Thyroid gland (tissue), 4 donors: ENCODE measurements at regions not wholly inside any gene's neighbourhood (a gene's known extent, or its start where the extent isn't known, plus 50 kb on each side); places are given as distances from the start of the nearest gene placed in this dataset.
"Not testable (repeated sequence)": the region's sequence is repeated elsewhere in the genome, so short reads cannot be mapped to it uniquely, and the experiment has no call there.

Experiments used
- DNase-seq, 2 donors: peaks; one replicate each; pipeline ENCODE4 v3.0.0-alpha.2; 2019
- H3K27ac ChIP-seq, 3 donors: fragments of 200-600 bp; sonication (generic); 1 replicate in 2 of 3; 2 replicates in 1 of 3; pipeline ENCODE4 v1.5.1; 2016 to 2019; ENCODE audit warnings: mild to moderate bottlenecking in 1 of 3, moderate library complexity in 1 of 3
- H3K27me3 ChIP-seq: fragments of 200-600 bp; sonication (generic); one replicate; pipeline ENCODE4 v1.5.1; 2019
- H3K36me3 ChIP-seq, 2 donors: fragments of 200-600 bp; sonication (generic); one replicate each; pipeline ENCODE4 v1.5.1; 2016 to 2019
- H3K4me1 ChIP-seq, 2 donors: fragments of 200-600 bp; sonication (generic); one replicate each; pipeline ENCODE4 v1.5.1; 2017 to 2019
- H3K4me3 ChIP-seq, 3 donors: fragments of 200-600 bp; sonication (generic); replicated peaks in 1 of 3; 1 replicate in 2 of 3; 2 replicates in 1 of 3; pipeline ENCODE4 v1.5.1; 2016; ENCODE audit warnings: mild to moderate bottlenecking in 1 of 3
- H3K9me3 ChIP-seq: fragments of 200-600 bp; sonication (generic); one replicate; pipeline ENCODE4 v1.5.1; 2017
- WGBS, 2 donors: methylation state at CpG; one replicate each; pipeline ENCODE4 v1.1.5; 2017; 5-methylcytosine and 5-hydroxymethylcytosine counted together
- intact Hi-C: fragments of 100-400 bp; cut with DNase I; formaldehyde crosslinking; loops from one replicate; pipeline ENCODE4 v1.15.1; 2023

- no CpG with 5 or more reads among the region's 5 CpGs for WGBS, 2 donors
- not testable (repeated sequence) for H3K36me3 ChIP-seq
These were observed 59.8 kb downstream of the HSFY2 start for GRCh38 chrY:18713760-18714159.

GRCh38 chrY:18718714-18719113 lies 54.8 kb downstream of the HSFY2 start:
- H3K9me3 ChIP-seq, H3K27ac ChIP-seq, H3K4me3 ChIP-seq, intact Hi-C loops, H3K27me3 ChIP-seq, H3K4me1 ChIP-seq, H3K36me3 ChIP-seq, DNase-seq: not testable (repeated sequence)
- WGBS, 2 donors, result no CpG with 5 or more reads among the region's 2 CpGs

More at GRCh38 chrY:18713760-18714159, 59.8 kb downstream of the HSFY2 start:
- H3K4me3 ChIP-seq, DNase-seq, intact Hi-C loops, H3K27ac ChIP-seq, H3K4me1 ChIP-seq, H3K27me3 ChIP-seq, H3K9me3 ChIP-seq: not testable (repeated sequence)

DNA sequence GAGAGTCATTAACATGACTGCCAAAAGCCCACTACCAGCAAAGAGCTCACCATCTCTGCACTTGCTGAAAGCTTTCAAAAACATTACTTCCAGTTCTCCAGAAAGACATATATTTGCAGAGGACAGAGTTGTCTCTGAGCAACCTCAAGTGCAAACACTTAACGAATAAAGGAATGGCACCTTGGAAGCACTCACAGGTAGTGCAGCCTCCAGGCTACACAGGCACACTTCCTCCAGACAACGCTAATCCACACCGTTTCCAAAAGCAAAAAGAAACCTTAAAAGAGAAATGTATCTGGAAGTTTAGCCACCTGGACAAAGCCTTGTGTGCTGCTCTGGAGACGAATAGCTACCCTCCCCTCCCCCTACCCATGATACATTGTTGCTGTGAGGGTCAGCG lies 53.1 kb downstream of the HSFY2 start:
- H3K27ac ChIP-seq, H3K9me3 ChIP-seq, H3K27me3 ChIP-seq, H3K4me3 ChIP-seq, DNase-seq, intact Hi-C loops, H3K36me3 ChIP-seq, H3K4me1 ChIP-seq: not testable (repeated sequence)
- WGBS, 2 donors, result no CpG with 5 or more reads among the region's 5 CpGs
